GM21529 (cell line): ENCODE measurements at regions not wholly inside any gene's neighbourhood (a gene's known extent, or its start where the extent isn't known, plus 50 kb on each side); places are given as distances from the start of the nearest gene placed in this dataset.

Experiments used
- ATAC-seq: cut with Tn5 transposase; IDR thresholded peaks from one replicate; pipeline ENCODE4 v1.9.1; 2021; ENCODE audit not compliant: unreplicated experiment

- ATAC-seq: no peak
Observed at GRCh38 chr2:58951722-58952121, 710.6 kb upstream of the FANCL start.

- ATAC-seq: no peak
Observed at GRCh38 chr2:58950795-58951462, 709.8 kb upstream of the FANCL start.

GRCh38 chr2:58939388-58939787, 698.3 kb upstream of the FANCL start:
- no peak for ATAC-seq

- ATAC-seq: no peak
Observed at GRCh38 chr2:58938988-58939387, 697.9 kb upstream of the FANCL start.

- ATAC-seq: no peak
Observed at GRCh38 chr2:58932801-58933200, 691.7 kb upstream of the FANCL start.

- ATAC-seq: no peak
Observed at GRCh38 chr2:58930537-58930936, 689.4 kb upstream of the FANCL start.

GRCh38 chr2:58928973-58929372, 687.8 kb upstream of the FANCL start:
- ATAC-seq: no peak

- ATAC-seq: no peak
Observed at GRCh38 chr2:58928391-58928790, 687.3 kb upstream of the FANCL start.

GRCh38 chr2:58926112-58926511, 685.0 kb upstream of the FANCL start:
- ATAC-seq: no peak

- no peak for ATAC-seq
Observed at GRCh38 chr2:58925676-58926081, 684.6 kb upstream of the FANCL start.

GRCh38 chr2:58923869-58924268, 682.7 kb upstream of the FANCL start:
- ATAC-seq: no peak

- no peak for ATAC-seq
Observed at GRCh38 chr2:58922245-58922644, 681.1 kb upstream of the FANCL start.

GRCh38 chr2:58921676-58922075, 680.6 kb upstream of the FANCL start:
- ATAC-seq: no peak

- ATAC-seq: no peak
Observed at GRCh38 chr2:58920001-58920400, 678.9 kb upstream of the FANCL start.

GRCh38 chr2:58919316-58919715, 678.2 kb upstream of the FANCL start:
- ATAC-seq: no peak

GRCh38 chr2:58918141-58918540, 677.0 kb upstream of the FANCL start:
- ATAC-seq: no peak

- ATAC-seq: no peak
Observed at GRCh38 chr2:58917596-58917995, 676.5 kb upstream of the FANCL start.

GRCh38 chr2:58916063-58916462, 674.9 kb upstream of the FANCL start:
- ATAC-seq: no peak

GRCh38 chr2:58914733-58915505, 673.8 kb upstream of the FANCL start:
- ATAC-seq: no peak

- no peak for ATAC-seq
Observed at GRCh38 chr2:58913082-58913726, 672.1 kb upstream of the FANCL start.

- ATAC-seq: no peak
Observed at GRCh38 chr2:58911877-58912276, 670.8 kb upstream of the FANCL start.

- no peak for ATAC-seq
Observed at GRCh38 chr2:58908501-58909154, 667.5 kb upstream of the FANCL start.
